SIG-M5 treated with dmso at 0.1 percent for 504 hours (cell line): ENCODE measurements at regions not wholly inside any gene's neighbourhood (a gene's known extent, or its start where the extent isn't known, plus 50 kb on each side); places are given as distances from the start of the nearest gene placed in this dataset.

Experiments used
- DNase-seq: peaks from one replicate; lab custom pipeline; 2025; ENCODE audit not compliant: unreplicated experiment; lab: John Stamatoyannopoulos, UW

GRCh38 chr19:30209617-30210600, 162.3 kb upstream of the ZNF536 start:
- no peak for DNase-seq

DNA sequence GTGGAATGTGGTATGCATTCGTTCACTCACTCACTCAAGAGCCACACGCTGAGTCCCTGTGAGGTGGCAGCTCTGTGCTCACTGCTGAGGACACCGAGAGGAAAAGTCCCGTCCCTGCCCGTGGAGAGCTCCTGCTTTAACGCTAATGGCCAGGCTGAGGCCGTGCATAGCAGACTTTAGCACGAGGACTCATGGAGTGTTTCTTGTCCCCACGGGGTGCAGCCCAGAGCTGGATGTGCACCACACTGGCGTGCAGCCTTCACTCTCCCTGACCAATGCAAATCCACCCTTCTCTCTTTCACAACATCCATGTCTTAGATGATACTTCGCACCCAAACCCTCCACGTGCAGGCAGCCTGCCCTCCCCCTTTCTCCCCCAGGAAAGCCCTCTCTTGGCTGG, 159.6 kb upstream of the ZNF536 start:
- DNase-seq = no peak

- peak; percentile 7 for DNase-seq
These were observed 157.5 kb upstream of the ZNF536 start for GRCh38 chr19:30214651-30215051.

GRCh38 chr19:30215248-30215647, 156.9 kb upstream of the ZNF536 start:
- DNase-seq = no peak

- DNase-seq = no peak
These were observed 155.7 kb upstream of the ZNF536 start for GRCh38 chr19:30216453-30216852.

GRCh38 chr19:30217461-30217860, 154.7 kb upstream of the ZNF536 start:
- no peak for DNase-seq

GRCh38 chr19:30219702-30220101, 152.5 kb upstream of the ZNF536 start:
- DNase-seq = no peak

DNA sequence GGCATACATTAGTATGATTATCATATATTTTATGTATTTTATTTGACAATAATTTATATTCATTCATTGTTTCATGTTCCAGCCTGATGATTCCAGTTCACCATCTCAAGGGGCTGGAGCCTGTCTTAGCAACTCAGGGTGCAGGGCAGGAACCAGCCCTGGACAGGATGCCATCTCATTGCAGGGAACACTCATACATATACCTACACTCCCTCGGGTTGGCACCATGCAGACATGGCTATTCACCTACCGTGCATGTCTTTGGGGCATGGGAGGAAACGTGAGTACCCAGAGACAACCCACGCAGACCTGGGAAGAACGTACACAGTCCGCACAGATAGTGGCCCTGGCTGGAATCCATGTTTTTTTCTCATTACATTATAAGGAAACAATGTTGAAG, 151.0 kb upstream of the ZNF536 start:
- DNase-seq = no peak

GRCh38 chr19:30222428-30222873, 149.7 kb upstream of the ZNF536 start:
- no peak for DNase-seq

DNA sequence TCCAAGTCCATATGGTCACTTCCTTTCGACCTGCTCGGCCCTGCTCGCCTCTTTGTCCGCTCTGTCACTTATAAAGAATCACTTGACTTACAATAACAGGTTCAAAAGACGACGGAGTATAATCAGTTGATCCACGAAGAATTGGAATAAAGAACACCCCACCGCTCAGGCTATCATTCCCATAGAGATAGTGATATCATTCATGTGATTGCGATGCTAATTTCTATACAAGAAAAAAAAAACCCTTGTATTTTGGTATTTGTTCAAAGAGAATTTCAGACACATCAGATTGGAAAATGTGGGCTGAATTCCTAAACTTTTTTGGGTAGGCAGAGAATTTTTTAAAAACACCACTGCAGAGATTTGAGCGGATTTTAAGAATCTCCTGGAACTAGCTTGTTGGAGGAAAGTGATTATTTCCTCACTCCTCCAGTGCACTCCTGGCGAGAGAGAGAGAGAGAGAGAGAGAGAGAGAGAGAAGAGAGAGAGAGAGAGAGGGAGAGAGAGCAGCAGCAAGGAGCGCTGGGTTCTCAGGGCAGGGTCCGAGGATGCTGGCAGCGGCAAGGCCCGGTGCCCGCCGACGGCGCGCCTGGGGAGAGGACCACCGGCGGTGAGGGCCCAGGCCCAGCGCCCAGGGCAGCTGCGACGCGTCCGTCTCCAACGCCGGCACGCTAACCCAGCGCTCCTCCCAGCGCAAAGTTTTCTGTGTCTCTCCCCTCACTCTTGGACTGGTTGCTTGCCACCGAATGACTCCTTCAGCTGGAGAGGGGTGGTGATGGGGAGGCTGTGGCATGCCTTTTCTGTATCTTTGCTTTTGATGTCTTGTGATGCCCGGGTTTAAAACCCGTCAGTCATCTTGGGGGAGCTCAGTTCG, 149.0 kb upstream of the ZNF536 start:
- no peak for DNase-seq

GRCh38 chr19:30223866-30224688, 148.1 kb upstream of the ZNF536 start:
- DNase-seq = no peak

DNA sequence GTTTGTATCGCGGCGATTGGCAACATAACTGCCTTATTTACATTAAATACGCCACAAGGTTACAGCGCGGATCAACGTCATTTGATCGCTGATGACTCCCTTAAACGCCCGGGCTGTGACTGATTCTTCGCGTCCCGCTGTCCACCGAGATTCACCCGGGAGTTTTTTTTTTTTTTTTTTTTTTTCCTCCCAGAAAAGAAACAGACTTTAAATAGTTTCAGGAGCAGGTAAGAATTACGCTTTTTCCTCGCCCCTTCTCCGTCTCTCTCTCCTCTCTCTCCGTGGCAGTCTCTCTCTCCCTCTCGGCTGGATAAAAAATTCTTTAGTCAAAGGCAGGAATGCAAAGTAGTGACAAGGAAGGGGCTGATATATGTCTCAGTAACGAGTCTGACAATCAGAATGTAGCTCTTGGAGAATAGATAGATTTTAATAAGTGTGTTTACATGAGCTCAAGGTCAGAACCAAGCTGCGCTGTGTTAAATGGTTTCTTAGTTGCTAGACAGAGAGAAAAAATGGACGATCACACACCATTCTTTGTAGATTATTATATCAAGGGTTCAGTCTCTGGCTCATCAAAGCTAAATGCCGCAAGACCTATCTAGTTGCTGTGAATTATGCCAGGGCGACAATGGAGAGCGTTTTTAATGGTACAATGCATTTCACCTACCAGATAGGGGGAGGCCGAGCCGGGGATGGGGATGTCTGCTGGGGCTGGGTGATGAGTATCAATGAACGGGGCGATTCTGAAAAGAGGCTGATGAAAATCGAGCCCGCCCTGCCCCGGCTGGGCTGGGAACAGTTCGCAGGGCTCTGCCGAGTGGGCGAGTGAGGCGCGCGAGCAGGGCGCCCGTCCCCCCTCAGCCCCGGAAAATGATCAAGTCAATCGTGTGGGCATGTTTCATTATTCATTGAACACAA, 147.2 kb upstream of the ZNF536 start:
- DNase-seq = no peak

DNA sequence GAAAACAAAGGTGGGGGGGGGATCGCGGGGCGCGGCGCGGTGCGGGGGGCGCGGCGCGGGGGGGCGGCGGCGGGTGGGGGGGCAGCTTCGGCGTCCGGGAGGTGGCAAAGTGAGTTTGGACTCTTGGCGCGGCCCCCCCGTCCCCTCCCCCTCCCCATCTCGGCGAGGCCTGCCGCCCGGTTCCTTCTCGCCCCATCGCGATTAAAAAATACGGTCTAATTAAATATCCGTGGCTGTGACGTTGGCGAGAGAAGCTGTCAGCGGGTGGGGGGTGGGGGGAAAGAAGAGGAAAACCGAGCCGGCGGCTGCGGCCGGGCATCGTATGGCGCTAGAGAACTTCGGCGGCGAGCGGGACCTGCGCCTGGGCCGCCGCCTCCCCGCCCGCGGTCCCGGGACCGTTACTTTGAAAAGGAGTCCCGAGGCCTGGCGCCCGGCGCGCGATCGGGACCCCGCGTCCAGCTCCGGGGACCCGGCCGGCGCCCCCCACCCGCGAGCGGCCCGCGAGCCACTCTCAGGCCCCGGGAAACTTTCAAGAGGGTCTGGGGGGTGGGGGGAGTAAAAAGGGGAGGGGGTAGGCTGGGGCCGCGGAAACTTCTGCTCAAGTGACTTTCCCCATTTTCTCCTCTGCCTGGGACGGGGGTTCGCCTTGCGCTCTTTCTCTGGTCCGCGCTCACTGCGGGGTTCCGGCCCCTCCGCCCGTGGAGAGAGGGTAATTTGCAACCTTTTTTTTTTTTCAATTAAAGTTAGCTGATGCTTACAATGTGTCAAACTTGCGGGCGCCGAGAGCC, 146.3 kb upstream of the ZNF536 start:
- DNase-seq = no peak

DNA sequence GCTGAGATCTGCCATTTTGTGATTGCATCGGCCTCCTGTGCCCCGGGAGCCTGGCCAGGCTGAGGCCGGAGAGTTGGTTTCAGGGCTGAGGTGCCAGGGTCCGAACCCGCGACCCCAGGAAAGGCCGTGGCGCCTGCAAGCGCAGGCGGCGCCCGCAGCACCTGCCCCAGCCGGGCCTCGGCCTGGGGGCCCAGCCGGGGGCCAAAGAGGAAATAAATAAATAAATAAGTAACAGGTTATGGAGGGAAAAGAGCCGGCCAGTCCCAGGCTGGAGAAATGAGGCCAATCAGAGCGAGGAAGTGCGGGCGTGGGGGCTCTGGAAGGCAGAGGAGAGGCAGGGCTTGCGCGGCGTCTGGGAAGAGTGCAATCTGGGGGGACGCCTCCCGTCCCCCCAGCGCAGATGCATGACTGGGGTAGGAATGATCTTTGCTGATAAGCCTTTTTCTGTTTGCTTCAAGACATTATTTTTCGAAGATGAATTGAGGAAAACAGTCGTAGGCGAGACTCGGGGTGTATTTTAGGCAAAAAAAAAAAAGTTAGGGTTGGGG, 145.6 kb upstream of the ZNF536 start:
- DNase-seq = no peak

GRCh38 chr19:30227012-30227621, 145.1 kb upstream of the ZNF536 start:
- no peak for DNase-seq

DNA sequence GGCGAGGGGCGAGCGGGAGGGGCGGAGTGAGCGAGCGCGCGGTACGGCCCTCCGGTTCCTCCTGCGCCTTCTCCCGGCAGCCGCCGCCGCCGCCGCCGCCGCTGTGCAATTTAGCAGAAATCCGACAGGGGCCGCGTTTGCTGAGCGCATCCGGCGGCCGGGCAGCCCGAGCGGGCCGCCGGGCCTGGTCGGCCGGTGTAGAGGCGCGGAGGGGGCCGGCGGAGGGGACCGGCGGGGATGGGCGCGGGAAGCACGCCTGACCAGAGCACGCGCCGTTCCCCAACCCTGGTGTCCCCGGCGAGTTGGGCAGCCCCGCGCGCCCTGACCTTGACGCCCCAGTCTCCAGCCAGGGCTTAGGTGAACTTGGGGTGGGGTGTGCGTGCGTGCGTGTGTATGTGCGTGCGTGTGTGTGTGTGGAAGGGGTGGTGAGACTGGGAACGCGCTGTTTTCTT, 144.5 kb upstream of the ZNF536 start:
- DNase-seq = peak; percentile 3

GRCh38 chr19:30228113-30228834, 143.9 kb upstream of the ZNF536 start:
- no peak for DNase-seq
